Renal cortex interstitium (tissue), 11 donors: ENCODE measurements at regions not wholly inside any gene's neighbourhood (a gene's known extent, or its start where the extent isn't known, plus 50 kb on each side); places are given as distances from the start of the nearest gene placed in this dataset.
"Not testable (repeated sequence)": the region's sequence is repeated elsewhere in the genome, so short reads cannot be mapped to it uniquely, and the experiment has no call there.

ENCODE experiments used
- DNase-seq, 11 donors: peaks; one replicate each; pipeline ENCODE4 v3.0.0-alpha.2; 2013; ENCODE audit warnings: low read depth in 9 of 11, low spot score in 4 of 11; ENCODE audit errors: extremely low read depth in 1 of 11

GRCh38 chrX:40973619-40974018 lies 111.6 kb upstream of the USP9X start:
- DNase-seq: no peak

- DNase-seq: no peak
Observed at GRCh38 chrX:40975951-40976350, 109.3 kb upstream of the USP9X start.

GRCh38 chrX:40976981-40977380 lies 108.3 kb upstream of the USP9X start:
- DNase-seq: no peak

DNA sequence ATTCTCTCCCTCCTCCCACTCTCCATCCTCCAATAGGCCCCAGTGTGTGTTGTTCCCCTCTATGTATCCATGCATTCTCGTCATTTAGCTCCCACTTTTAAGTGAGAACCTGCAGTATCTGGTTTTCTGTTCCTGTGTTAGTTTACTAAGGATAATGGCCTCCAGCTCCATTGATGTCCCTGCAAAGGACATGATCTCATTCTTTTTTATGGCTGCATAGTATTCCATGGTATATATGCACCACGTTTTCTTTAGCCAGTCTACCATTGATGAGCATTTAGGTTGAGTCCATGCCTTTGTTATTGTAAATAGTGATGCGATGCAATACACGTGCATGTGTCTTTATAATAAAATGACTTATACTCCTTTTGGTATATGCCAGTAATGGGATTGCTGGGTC lies 100.3 kb upstream of the USP9X start:
- no peak for DNase-seq

- no peak for DNase-seq
Observed at GRCh38 chrX:40987413-40987812, 97.8 kb upstream of the USP9X start.

DNA sequence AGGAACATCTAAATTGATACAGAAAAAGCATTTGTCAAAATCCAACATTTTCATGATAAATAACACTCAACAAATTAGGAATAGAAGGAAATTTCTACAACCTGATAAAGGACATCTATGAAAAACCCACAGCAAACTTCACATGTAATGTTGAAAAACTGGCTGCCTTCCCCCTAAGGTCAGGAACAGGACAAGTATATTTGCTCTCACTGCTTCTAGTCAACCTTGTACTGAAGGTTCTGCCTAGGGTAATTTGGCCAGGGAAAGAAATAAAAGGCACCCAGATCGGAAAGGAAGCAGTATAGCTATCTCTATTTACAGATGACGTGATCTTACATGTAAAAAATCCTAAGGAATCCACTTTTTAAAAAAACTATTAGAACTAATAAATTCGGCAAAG lies 97.1 kb upstream of the USP9X start:
- DNase-seq: no peak

DNA sequence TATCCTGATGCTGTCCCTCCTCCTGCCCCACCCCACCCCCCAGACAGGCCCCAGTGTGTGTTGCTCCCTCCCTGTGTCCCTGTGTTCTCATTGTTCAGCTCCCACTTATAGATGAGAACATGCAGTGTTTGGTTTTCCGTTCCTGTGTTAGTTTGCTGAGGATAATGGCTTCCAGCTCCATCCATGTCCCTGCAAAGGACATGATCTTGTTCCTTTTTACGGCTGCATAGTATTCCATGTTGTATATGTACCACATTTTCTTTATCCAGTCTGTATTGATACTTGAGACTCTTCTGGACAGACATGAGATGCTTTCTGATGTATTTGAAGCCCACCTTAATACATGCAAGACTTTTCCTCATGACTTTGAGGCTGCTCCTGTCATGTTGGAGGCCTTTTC lies 91.8 kb upstream of the USP9X start:
- DNase-seq: not testable (repeated sequence)

- DNase-seq: peak in 4 of 11 donors; percentile 39 to 72 (median 52)
Observed at GRCh38 chrX:40996886-40997530, 88.2 kb upstream of the USP9X start.

GRCh38 chrX:40998123-40998522 lies 87.1 kb upstream of the USP9X start:
- DNase-seq: no peak

- DNase-seq: no peak
Observed at GRCh38 chrX:41001327-41001726, 83.9 kb upstream of the USP9X start.

GRCh38 chrX:41002026-41002425 lies 83.2 kb upstream of the USP9X start:
- DNase-seq: peak in 2 of 11 donors; percentile 35 to 45

GRCh38 chrX:41003506-41004270 lies 81.6 kb upstream of the USP9X start:
- DNase-seq: no peak

DNA sequence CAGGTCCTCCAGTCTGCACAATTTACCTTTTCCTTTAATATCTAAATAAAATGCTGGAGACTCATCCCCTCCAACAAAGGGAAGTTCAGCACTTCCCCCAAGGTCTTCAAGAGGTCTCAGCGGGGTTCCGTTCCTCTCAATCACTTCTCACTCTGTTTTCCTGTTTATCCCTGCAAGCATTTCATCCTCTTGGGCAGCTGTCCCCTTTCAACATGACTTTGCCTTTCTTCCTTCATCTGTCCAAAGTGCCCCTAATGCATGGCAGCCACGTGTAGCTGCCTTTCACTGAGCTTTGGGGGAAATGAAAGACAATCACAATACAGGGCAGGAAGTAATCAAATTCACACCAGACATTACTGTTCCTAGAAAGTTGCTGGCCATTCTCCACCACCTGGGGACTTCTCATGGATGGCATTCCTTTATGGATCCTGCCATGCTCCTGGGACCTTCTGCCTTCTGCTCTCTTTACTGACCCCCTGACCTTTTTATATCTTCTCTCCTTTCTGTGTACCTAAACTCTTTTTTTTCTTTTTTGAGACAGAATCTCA lies 79.7 kb upstream of the USP9X start:
- DNase-seq: no peak

DNA sequence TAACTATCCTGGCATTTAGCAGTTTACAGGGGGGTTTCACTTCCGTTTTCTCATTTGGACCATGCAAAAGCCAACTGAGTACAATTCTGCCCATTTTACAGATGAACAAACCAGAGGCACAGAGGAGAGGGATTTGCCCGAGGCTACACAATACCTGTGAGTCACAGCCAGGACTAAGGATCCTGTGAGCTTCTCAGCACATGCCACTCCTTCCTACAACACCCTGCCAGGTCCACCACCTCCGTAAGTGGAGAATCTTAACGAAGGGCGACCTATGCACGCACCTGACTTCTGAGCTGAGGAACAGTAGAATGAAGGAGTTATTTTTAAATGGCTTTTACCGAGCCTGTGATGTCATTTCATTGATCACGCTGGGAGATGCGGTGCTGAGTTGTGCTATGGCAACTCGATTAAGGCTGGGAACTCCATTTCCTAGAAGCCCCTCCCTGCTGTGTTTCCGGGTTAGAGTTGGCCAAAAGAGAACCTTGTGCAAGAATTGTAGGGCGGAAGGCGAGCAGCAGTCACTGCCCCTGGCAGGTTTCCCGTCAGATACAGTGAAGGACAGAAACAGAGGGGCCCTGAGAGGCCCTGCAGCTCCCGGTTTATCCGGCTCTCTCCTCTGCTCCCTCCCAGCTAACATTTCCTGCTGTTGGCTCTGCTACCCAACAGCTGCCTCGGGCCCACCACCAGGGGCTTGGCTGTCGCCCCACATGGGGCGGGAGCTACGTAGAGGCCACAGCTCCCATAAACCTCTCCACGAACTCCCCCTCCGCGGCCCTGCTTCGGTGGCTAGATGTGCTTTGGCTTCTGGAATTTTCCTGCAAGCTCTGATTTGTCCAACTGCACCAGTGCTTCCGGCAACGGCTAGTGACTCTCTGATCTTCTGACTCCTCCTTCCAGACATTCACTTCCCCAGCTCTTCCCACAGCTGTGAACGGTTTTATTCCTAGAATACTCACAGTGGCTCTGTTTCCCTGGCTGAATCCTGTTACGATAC lies 75.1 kb upstream of the USP9X start:
- DNase-seq: peak in 9 of 11 donors; percentile 49 to 79 (median 68)

- DNase-seq: no peak
Observed at GRCh38 chrX:41014776-41015360, 70.4 kb upstream of the USP9X start.

GRCh38 chrX:41017785-41018184 lies 67.5 kb upstream of the USP9X start:
- not testable (repeated sequence) for DNase-seq

DNA sequence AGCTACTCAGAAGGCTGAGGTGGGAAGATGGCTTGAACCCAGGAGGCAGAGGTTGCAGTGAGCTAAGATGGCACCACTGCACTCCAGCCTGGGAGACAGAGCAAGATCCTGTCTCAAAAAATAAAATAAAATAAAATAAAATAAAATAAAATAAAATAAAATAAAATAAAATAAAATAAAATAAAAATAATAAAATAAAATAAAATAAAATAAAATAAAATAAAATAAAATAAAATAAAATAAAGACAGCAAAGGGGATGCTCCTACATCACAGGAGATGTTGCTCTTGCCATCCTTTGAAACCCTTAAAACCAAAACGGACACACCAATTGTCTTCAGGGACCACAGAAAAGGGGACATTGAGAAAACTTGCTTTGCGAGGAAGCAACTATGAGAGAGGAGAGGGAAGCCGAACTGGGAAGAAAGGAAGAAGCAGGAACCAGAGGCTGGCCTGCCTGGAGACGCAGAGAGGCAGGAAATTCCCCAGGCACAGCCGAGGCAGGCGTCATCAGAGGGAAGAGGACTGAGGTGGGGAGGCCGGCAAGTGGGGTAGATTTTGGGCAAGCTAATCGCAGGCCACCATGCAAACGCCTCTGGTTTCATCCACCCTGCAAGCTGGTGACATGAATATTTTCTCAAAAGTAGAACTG lies 66.7 kb upstream of the USP9X start:
- not testable (repeated sequence) for DNase-seq

DNA sequence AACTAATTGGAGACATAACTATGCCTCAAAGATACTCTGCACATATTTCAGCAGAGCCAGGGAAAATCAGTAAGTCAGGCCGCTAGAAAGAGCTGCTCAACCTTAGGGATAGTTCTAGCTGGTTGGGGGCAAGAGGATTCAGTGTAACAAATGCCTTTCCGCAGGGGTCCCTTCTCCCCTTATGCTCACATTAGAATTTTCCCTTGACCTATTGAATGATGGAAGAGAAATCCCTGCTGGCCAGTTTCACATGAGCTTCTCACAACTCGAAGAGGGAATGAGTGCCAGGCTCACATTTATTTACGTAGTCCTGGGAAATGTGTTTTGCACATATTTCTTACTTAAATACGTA lies 66.2 kb upstream of the USP9X start:
- no peak for DNase-seq

DNA sequence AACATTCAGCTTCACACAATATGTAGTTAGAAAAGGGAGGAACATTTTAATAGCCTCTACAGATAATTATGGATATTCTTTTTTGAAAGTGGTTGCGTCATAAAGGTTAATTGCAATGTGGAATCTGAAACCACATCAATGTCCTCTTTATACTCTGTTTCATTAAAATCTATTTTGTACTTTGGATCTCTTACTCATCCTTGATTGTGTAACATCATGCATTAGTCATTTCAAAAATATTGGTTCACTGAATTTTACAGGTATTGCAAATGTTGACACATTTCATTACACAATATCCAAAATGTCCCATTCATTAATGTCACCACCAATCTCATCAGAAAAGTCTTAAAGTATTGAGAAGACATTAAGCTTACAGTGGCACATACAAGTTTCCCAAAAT lies 62.7 kb upstream of the USP9X start:
- DNase-seq: no peak
